DND-41 (cell line): ENCODE measurements at regions not wholly inside any gene's neighbourhood (a gene's known extent, or its start where the extent isn't known, plus 50 kb on each side); places are given as distances from the start of the nearest gene placed in this dataset.

Experiments
- EZH2 ChIP-seq: IDR thresholded peaks from 3 replicates; pipeline ENCODE4 v1.6.1; 2012; ENCODE audit warnings: borderline replicate concordance, low read depth, mild to moderate bottlenecking, moderate library complexity, low read length, inconsistent platforms; ENCODE audit not compliant: severe bottlenecking
- TF ChIP-seq, protein P1 (sequence below): IDR thresholded peaks from 2 replicates; pipeline ENCODE4 v1.5.1; 2012; ENCODE audit warnings: borderline replicate concordance, low read length, moderate library complexity, mild to moderate bottlenecking; ENCODE audit not compliant: poor library complexity, severe bottlenecking; ENCODE audit errors: extremely low read depth

DNA sequence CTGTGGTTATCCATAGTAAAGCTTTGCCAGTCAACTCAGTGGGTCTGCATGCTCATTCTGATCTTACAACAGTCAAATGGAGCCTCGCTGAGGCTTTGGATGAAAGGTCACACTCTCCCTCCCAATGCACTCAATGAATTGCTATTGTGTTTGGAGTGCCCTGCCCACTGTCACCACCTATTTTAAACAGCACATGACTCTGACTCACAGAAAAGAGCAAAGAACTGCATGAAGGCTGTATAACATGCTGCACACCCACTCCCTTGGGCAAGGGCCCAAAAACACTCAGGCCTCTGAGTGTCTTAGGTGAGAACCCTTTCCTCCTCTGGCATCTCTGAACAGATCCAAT is 118.7 kb upstream of the CCDC112 start:
- TF ChIP-seq, protein P1, sequence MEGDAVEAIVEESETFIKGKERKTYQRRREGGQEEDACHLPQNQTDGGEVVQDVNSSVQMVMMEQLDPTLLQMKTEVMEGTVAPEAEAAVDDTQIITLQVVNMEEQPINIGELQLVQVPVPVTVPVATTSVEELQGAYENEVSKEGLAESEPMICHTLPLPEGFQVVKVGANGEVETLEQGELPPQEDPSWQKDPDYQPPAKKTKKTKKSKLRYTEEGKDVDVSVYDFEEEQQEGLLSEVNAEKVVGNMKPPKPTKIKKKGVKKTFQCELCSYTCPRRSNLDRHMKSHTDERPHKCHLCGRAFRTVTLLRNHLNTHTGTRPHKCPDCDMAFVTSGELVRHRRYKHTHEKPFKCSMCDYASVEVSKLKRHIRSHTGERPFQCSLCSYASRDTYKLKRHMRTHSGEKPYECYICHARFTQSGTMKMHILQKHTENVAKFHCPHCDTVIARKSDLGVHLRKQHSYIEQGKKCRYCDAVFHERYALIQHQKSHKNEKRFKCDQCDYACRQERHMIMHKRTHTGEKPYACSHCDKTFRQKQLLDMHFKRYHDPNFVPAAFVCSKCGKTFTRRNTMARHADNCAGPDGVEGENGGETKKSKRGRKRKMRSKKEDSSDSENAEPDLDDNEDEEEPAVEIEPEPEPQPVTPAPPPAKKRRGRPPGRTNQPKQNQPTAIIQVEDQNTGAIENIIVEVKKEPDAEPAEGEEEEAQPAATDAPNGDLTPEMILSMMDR: no peak
- no peak for TF ChIP-seq EZH2
